H9 (cell line): ENCODE measurements at regions not wholly inside any gene's neighbourhood (a gene's known extent, or its start where the extent isn't known, plus 50 kb on each side); places are given as distances from the start of the nearest gene placed in this dataset.
A peak's percentile ranks its signal among the peaks of the same experiment; 100 is the strongest.

Experiments
- DNase-seq: peaks from one replicate; pipeline ENCODE4 v3.0.0-alpha.2; 2017
- H2AFZ ChIP-seq: one replicate; pipeline ENCODE4 v1.6.1; 2013; ENCODE audit warnings: mild to moderate bottlenecking, low read length, control low read depth, moderate library complexity
- H2AK5ac ChIP-seq: 2 replicates; pipeline ENCODE4 v1.6.1; 2013; ENCODE audit warnings: low read length, control low read depth, mixed read lengths; ENCODE audit not compliant: insufficient read length
- H2BK120ac ChIP-seq: one replicate; pipeline ENCODE4 v1.6.1; 2013; ENCODE audit warnings: low read depth, mild to moderate bottlenecking, low read length, control low read depth, inconsistent platforms; ENCODE audit not compliant: poor library complexity, severe bottlenecking
- H2BK12ac ChIP-seq: 2 replicates; pipeline ENCODE4 v1.6.1; 2013; ENCODE audit warnings: low read length, control low read depth, mixed read lengths, low read depth; ENCODE audit not compliant: insufficient read length
- H2BK15ac ChIP-seq: 2 replicates; pipeline ENCODE4 v1.6.1; 2013; ENCODE audit warnings: low read depth, low read length, control low read depth
- H2BK20ac ChIP-seq: one replicate; pipeline ENCODE4 v1.6.1; 2013; ENCODE audit warnings: low read depth, mild to moderate bottlenecking, low read length, control low read depth, inconsistent platforms; ENCODE audit not compliant: poor library complexity, severe bottlenecking
- H2BK5ac ChIP-seq: 2 replicates; pipeline ENCODE4 v1.6.1; 2013; ENCODE audit warnings: low read length, control low read depth, mixed read lengths; ENCODE audit not compliant: insufficient read length
- H3K14ac ChIP-seq: 2 replicates; pipeline ENCODE4 v1.6.1; 2013; ENCODE audit warnings: low read length, control low read depth; ENCODE audit not compliant: insufficient read depth
- H3K18ac ChIP-seq: 2 replicates; pipeline ENCODE4 v1.6.1; 2013; ENCODE audit warnings: low read depth, mild to moderate bottlenecking, mixed read lengths, low read length, control low read depth; ENCODE audit not compliant: insufficient read length
- H3K23ac ChIP-seq: 2 replicates; pipeline ENCODE4 v1.6.1; 2013; ENCODE audit warnings: low read length, control low read depth, mixed read lengths, low read depth; ENCODE audit not compliant: insufficient read length
- H3K23me2 ChIP-seq: 2 replicates; pipeline ENCODE4 v1.6.1; 2013; ENCODE audit warnings: low read depth, mild to moderate bottlenecking, mixed read lengths, low read length, control low read depth; ENCODE audit not compliant: insufficient read length, poor library complexity, severe bottlenecking
- H3K27ac ChIP-seq: 2 replicates; pipeline ENCODE4 v1.5.1; 2013; ENCODE audit warnings: low read length, control low read depth, mixed read lengths, low read depth; ENCODE audit not compliant: insufficient read length
- H3K27me3 ChIP-seq: 2 replicates; pipeline ENCODE4 v1.6.1; 2013; ENCODE audit warnings: low read length, control low read depth, inconsistent platforms; ENCODE audit not compliant: insufficient read depth
- H3K4ac ChIP-seq: 2 replicates; pipeline ENCODE4 v1.6.1; 2013; ENCODE audit warnings: low read depth, mild to moderate bottlenecking, control low read depth, inconsistent platforms, low read length, moderate library complexity
- H3K4me1 ChIP-seq: 2 replicates; pipeline ENCODE4 v1.6.1; 2013; ENCODE audit warnings: low read length, control low read depth, inconsistent platforms; ENCODE audit not compliant: insufficient read depth
- H3K4me2 ChIP-seq: 2 replicates; pipeline ENCODE4 v1.6.1; 2013; ENCODE audit warnings: low read length, control low read depth, mixed read lengths; ENCODE audit not compliant: insufficient read length, insufficient read depth
- H3K56ac ChIP-seq: 2 replicates; pipeline ENCODE4 v1.6.1; 2013; ENCODE audit warnings: low read depth, mild to moderate bottlenecking, mixed read lengths, low read length, control low read depth; ENCODE audit not compliant: insufficient read length
- H3K79me1 ChIP-seq: 2 replicates; pipeline ENCODE4 v1.6.1; 2013; ENCODE audit warnings: low read depth, mild to moderate bottlenecking, moderate library complexity, low read length, control low read depth, inconsistent platforms; ENCODE audit not compliant: insufficient read depth, poor library complexity, severe bottlenecking
- H3K79me2 ChIP-seq: 2 replicates; pipeline ENCODE4 v1.6.1; 2013; ENCODE audit warnings: low read length, control low read depth, inconsistent platforms; ENCODE audit not compliant: insufficient read depth
- H3K9ac ChIP-seq: 2 replicates; pipeline ENCODE4 v1.6.1; 2013; ENCODE audit warnings: low read length, control low read depth, mixed read lengths; ENCODE audit not compliant: insufficient read length; ENCODE audit errors: extremely low read depth
- H3K9me3 ChIP-seq: one replicate; pipeline ENCODE4 v1.6.1; 2013; ENCODE audit warnings: low read depth, low read length, inconsistent platforms; ENCODE audit not compliant: control insufficient read depth
- H3T11ph ChIP-seq: one replicate; pipeline ENCODE4 v1.6.1; 2013; ENCODE audit warnings: mild to moderate bottlenecking, low read length, control low read depth, inconsistent platforms
- H4K20me1 ChIP-seq: one replicate; pipeline ENCODE4 v1.6.1; 2013; ENCODE audit not compliant: control insufficient read depth, insufficient read length, insufficient read depth
- H4K5ac ChIP-seq: 2 replicates; pipeline ENCODE4 v1.6.1; 2013; ENCODE audit warnings: low read depth, mild to moderate bottlenecking, mixed read lengths, low read length, control low read depth; ENCODE audit not compliant: insufficient read length
- H4K8ac ChIP-seq: replicated peaks from 2 replicates; pipeline ENCODE4 v1.6.1; 2013; ENCODE audit warnings: low read length, control low read depth, mixed read lengths, low read depth; ENCODE audit not compliant: insufficient read length
- H4K91ac ChIP-seq: 2 replicates; pipeline ENCODE4 v1.6.1; 2013; ENCODE audit warnings: low read depth, mild to moderate bottlenecking, moderate library complexity, mixed read lengths, low read length, control low read depth; ENCODE audit not compliant: insufficient read length
- H3K27ac Mint-ChIP-seq, 3 experiments: 2 replicates in 2 of 3; 3 replicates in 1 of 3; pipeline ENCODE4 v1.8.0; 2020 to 2021; ENCODE audit warnings: mixed read lengths in 3 of 3, mild to moderate bottlenecking in 1 of 3, moderate library complexity in 1 of 3
- H3K27me3 Mint-ChIP-seq: 2 replicates; pipeline ENCODE4 v1.8.0; 2021; ENCODE audit warnings: low read depth, mild to moderate bottlenecking, moderate library complexity, mixed read lengths
- H3K36me3 Mint-ChIP-seq, 3 experiments: 2 replicates in 2 of 3; 3 replicates in 1 of 3; pipeline ENCODE4 v1.8.0; 2020 to 2021; ENCODE audit warnings: low read depth in 3 of 3, mixed read lengths in 3 of 3; ENCODE audit not compliant: insufficient read depth in 1 of 3
- H3K4me1 Mint-ChIP-seq, 2 experiments: 2 replicates each; pipeline ENCODE4 v1.8.0; 2020; ENCODE audit warnings: mixed read lengths in 2 of 2
- H3K4me3 Mint-ChIP-seq, 2 experiments: 2 replicates in 1 of 2; 3 replicates in 1 of 2; pipeline ENCODE4 v1.8.0; 2020 to 2021; ENCODE audit warnings: mild to moderate bottlenecking in 2 of 2, mixed read lengths in 2 of 2, moderate library complexity in 1 of 2
- H3K9me3 Mint-ChIP-seq, 2 experiments: 2 replicates in 1 of 2; 3 replicates in 1 of 2; pipeline ENCODE4 v1.8.0; 2020; ENCODE audit warnings: mild to moderate bottlenecking in 2 of 2, mixed read lengths in 2 of 2, moderate library complexity in 1 of 2
- WGBS: extraction: QIAGEN DNeasy Blood & Tissue Kit; methylation state at CpG from one replicate; pipeline ENCODE4 v1.1.7; 2013; ENCODE audit warnings: missing lambda C conversion rate, low lambda C conversion rate, mixed read lengths; ENCODE audit not compliant: insufficient read length; ENCODE audit errors: extremely low coverage; 5-methylcytosine and 5-hydroxymethylcytosine counted together
- TF ChIP-seq, protein P1 (sequence below): fragments of 200-600 bp; sonication (generic); conservative IDR thresholded peaks from 3 replicates; pipeline ENCODE4 v1.8.0; 2021; ENCODE audit warnings: antibody characterized with exemption, mild to moderate bottlenecking

- no CpG with 5 or more reads among the region's 2 CpGs for WGBS
- Histone ChIP-seq H3K23me2 (no peaks in the 10 kb centered on the region), H2BK20ac (peak overlapping the region; percentile 75), H2AK5ac (no peak overlapping the region), H2BK5ac (no peak overlapping the region), H3K4ac (no peak overlapping the region), H2BK15ac (no peak overlapping the region), H3K9ac (no peak overlapping the region), H3K14ac (no peak overlapping the region), H3T11ph (no peak overlapping the region), H4K8ac (no peak overlapping the region), H2BK120ac (no peak overlapping the region), H2BK12ac (no peak overlapping the region), H2AFZ (no peak overlapping the region), H4K91ac (no peak overlapping the region), H3K23ac (no peak overlapping the region), H3K79me1 (no peaks in the 10 kb centered on the region), H3K27me3 (no peaks in the 10 kb centered on the region), H4K5ac (no peak overlapping the region), H3K4me2 (no peak overlapping the region), H3K56ac (no peak overlapping the region), H3K18ac (no peak overlapping the region), H3K4me1 (no peaks in the 10 kb centered on the region), H3K79me2 (no peaks in the 10 kb centered on the region), H3K27ac (no peak overlapping the region), H3K9me3 (no peaks in the 10 kb centered on the region), H4K20me1 (no peaks in the 10 kb centered on the region)
- DNase-seq: no peak
- TF ChIP-seq, protein P1, sequence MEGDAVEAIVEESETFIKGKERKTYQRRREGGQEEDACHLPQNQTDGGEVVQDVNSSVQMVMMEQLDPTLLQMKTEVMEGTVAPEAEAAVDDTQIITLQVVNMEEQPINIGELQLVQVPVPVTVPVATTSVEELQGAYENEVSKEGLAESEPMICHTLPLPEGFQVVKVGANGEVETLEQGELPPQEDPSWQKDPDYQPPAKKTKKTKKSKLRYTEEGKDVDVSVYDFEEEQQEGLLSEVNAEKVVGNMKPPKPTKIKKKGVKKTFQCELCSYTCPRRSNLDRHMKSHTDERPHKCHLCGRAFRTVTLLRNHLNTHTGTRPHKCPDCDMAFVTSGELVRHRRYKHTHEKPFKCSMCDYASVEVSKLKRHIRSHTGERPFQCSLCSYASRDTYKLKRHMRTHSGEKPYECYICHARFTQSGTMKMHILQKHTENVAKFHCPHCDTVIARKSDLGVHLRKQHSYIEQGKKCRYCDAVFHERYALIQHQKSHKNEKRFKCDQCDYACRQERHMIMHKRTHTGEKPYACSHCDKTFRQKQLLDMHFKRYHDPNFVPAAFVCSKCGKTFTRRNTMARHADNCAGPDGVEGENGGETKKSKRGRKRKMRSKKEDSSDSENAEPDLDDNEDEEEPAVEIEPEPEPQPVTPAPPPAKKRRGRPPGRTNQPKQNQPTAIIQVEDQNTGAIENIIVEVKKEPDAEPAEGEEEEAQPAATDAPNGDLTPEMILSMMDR: no peak
- no peak overlapping the region for H3K4me3 Mint-ChIP-seq
- peaks cover 23 to 29% of the 10 kb centered on the region in 2 experiments for H3K4me1 Mint-ChIP-seq
- H3K27me3 Mint-ChIP-seq: no peaks in the 10 kb centered on the region
- no peak overlapping the region; a peak in 1 of 7 replicates for H3K27ac Mint-ChIP-seq
- H3K36me3 Mint-ChIP-seq: no peaks in the 10 kb centered on the region
- no peaks in the 10 kb centered on the region for H3K9me3 Mint-ChIP-seq
Observed at GRCh38 chr15:39165020-39165706, 415.7 kb upstream of the THBS1 start.
